Activated CD8-positive, alpha-beta T cell treated with anti-CD3 and anti-CD28 coated beads, Interleukin-2, amount 10 ng/mL, durations not matched to agents 7 days and 5 days (primary cell): ENCODE measurements at regions not wholly inside any gene's neighbourhood (a gene's known extent, or its start where the extent isn't known, plus 50 kb on each side); places are given as distances from the start of the nearest gene placed in this dataset. TPM values are rescaled to one million over a fixed set of nuclear protein-coding genes. Genes with fewer than 3 reads are reported as not detected.

Experiments
- ATAC-seq: fragments of 150-1000 bp; cut with Tn5 transposase; one replicate; pipeline ENCODE4 v1.10.0; 2021; ENCODE audit warnings: moderate library complexity
- CTCF ChIA-PET: fragments of 350-600 bp; sonication (Branson Sonifier 250); formaldehyde crosslinking; loops from one replicate; lab custom pipeline; 2021; ENCODE audit warnings: antibody characterized with exemption; lab: Charles Lee
- POLR2A ChIA-PET: fragments of 350-600 bp; sonication (Branson Sonifier 250); formaldehyde crosslinking; loops from one replicate; lab custom pipeline; 2021; ENCODE audit warnings: antibody characterized with exemption; lab: Charles Lee
- DNase-seq: peaks from one replicate; pipeline ENCODE4 v3.0.0-alpha.2; 2020
- H3K27ac Mint-ChIP-seq: one replicate; pipeline ENCODE4 v1.8.0; 2021; ENCODE audit warnings: mild to moderate bottlenecking, mixed read lengths
- H3K27me3 Mint-ChIP-seq: one replicate; pipeline ENCODE4 v1.8.0; 2021; ENCODE audit warnings: low read depth, mixed read lengths
- H3K36me3 Mint-ChIP-seq: one replicate; pipeline ENCODE4 v1.8.0; 2021; ENCODE audit warnings: low read depth, mixed read lengths
- H3K4me1 Mint-ChIP-seq: one replicate; pipeline ENCODE4 v1.8.0; 2021; ENCODE audit warnings: low read depth, mixed read lengths
- H3K4me3 Mint-ChIP-seq: one replicate; pipeline ENCODE4 v1.8.0; 2021; ENCODE audit warnings: mild to moderate bottlenecking, mixed read lengths
- H3K9me3 Mint-ChIP-seq: one replicate; pipeline ENCODE4 v1.8.0; 2022; ENCODE audit warnings: mixed read lengths; ENCODE audit not compliant: insufficient read depth
- microRNA-seq: library from miRNA; unstranded; fragments of <30 nt; microRNA quantifications from one replicate; pipeline ENCODE4 v1.2.0, GENCODE V29; 2022

- no peak overlapping the region for H3K27ac Mint-ChIP-seq
- POLR2A ChIA-PET, result no interaction called here
- H3K36me3 Mint-ChIP-seq, result no peaks in the 10 kb centered on the region
- ATAC-seq, result no peak
- no peak overlapping the region for H3K4me3 Mint-ChIP-seq
- peaks cover 4% of the 10 kb centered on the region for H3K27me3 Mint-ChIP-seq
- CTCF ChIA-PET, result no interaction called here
- no peak for DNase-seq
- H3K4me1 Mint-ChIP-seq, result no peaks in the 10 kb centered on the region
- no peaks in the 10 kb centered on the region for H3K9me3 Mint-ChIP-seq
Measured at GRCh38 chr9:88934876-88935535, 56.3 kb upstream of the S1PR3 start.

GRCh38 chr9:88936132-88936531 lies 55.1 kb upstream of the S1PR3 start:
- Mint-ChIP-seq H3K27ac (no peak overlapping the region), H3K36me3 (no peaks in the 10 kb centered on the region), H3K9me3 (no peaks in the 10 kb centered on the region), H3K4me3 (no peak overlapping the region), H3K4me1 (no peaks in the 10 kb centered on the region), H3K27me3 (peaks cover 4% of the 10 kb centered on the region)
- no peak for ATAC-seq
- POLR2A ChIA-PET, result no interaction called here
- CTCF ChIA-PET, result no interaction called here
- DNase-seq, result no peak

GRCh38 chr9:88936668-88937067 lies 54.6 kb upstream of the S1PR3 start:
- DNase-seq, result no peak
- no peak overlapping the region for H3K4me3 Mint-ChIP-seq
- no peaks in the 10 kb centered on the region for H3K4me1 Mint-ChIP-seq
- H3K36me3 Mint-ChIP-seq, result no peaks in the 10 kb centered on the region
- POLR2A ChIA-PET, result no interaction called here
- H3K27ac Mint-ChIP-seq, result no peak overlapping the region
- peaks cover 4% of the 10 kb centered on the region for H3K27me3 Mint-ChIP-seq
- no peaks in the 10 kb centered on the region for H3K9me3 Mint-ChIP-seq
- no peak for ATAC-seq
- CTCF ChIA-PET, result no interaction called here

GRCh38 chr9:88937248-88937647 lies 54.0 kb upstream of the S1PR3 start:
- Mint-ChIP-seq H3K4me1 (no peaks in the 10 kb centered on the region), H3K9me3 (no peaks in the 10 kb centered on the region), H3K36me3 (no peaks in the 10 kb centered on the region), H3K27ac (no peak overlapping the region), H3K27me3 (peaks cover 4% of the 10 kb centered on the region), H3K4me3 (no peak overlapping the region)
- no peak for DNase-seq
- POLR2A ChIA-PET, result no interaction called here
- no peak for ATAC-seq
- CTCF ChIA-PET, result no interaction called here

GRCh38 chr9:88938189-88938588 lies 53.1 kb upstream of the S1PR3 start:
- Mint-ChIP-seq H3K27me3 (peaks cover 3% of the 10 kb centered on the region), H3K27ac (no peak overlapping the region), H3K9me3 (no peaks in the 10 kb centered on the region), H3K4me3 (no peak overlapping the region), H3K36me3 (no peaks in the 10 kb centered on the region), H3K4me1 (no peaks in the 10 kb centered on the region)
- ChIA-PET POLR2A (no interaction called here), CTCF (no interaction called here)
- DNase-seq, result no peak
- ATAC-seq, result no peak

Small RNA genes in the stretch of these regions (microRNA-seq; reads per million reads assigned to microRNA genes)
- gene MIR4289, result not detected
